RWPE1 (cell line): ENCODE measurements at regions not wholly inside any gene's neighbourhood (a gene's known extent, or its start where the extent isn't known, plus 50 kb on each side); places are given as distances from the start of the nearest gene placed in this dataset.
A peak's percentile ranks its signal among the peaks of the same experiment; 100 is the strongest.

Source experiments
- CTCF ChIA-PET: fragments of 350-600 bp; sonication (Branson Sonifier 250); formaldehyde crosslinking; extraction: SDS; loops from one replicate; lab custom pipeline; 2021; lab: Yijun Ruan, JAX
- POLR2A ChIA-PET: fragments of 400-600 bp; formaldehyde crosslinking; extraction: SDS; loops from one replicate; lab custom pipeline; 2020; ENCODE audit warnings: antibody characterized with exemption; ENCODE audit not compliant: low non-redundant PET; lab: Yijun Ruan, JAX
- DNase-seq: peaks from one replicate; pipeline ENCODE4 v3.0.0; 2012; ENCODE audit warnings: low spot score
- H3K27ac ChIP-seq: fragments of 450-650 bp; 2 replicates; pipeline ENCODE4 v1.5.1; 2017
- TF ChIP-seq, protein P1 (sequence below): fragments of 450-650 bp; conservative IDR thresholded peaks from 2 replicates; pipeline ENCODE4 v1.5.1; 2017; ENCODE audit warnings: low read depth, mild to moderate bottlenecking

DNA sequence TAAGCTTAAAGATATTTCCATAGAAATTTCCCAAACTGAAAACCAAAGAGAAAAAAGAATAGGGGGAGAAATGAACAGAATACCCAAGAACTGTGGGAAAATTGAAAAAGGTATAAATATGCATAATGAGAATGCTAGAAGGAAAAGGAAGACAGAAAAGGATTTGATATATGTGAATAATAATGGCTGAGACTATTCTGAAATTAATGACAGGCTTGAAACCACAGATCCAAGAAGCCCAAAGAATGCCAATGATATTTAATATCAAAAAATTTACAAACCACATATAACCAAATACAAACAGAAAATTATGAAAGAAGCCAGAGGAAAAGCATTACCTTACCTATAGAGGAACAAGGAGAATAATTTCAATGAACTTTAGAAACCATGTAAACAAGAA, 153.0 kb downstream of the ANXA2 start:
- H3K27ac ChIP-seq = no peak overlapping the region
- POLR2A ChIA-PET = no interaction called here
- CTCF ChIA-PET = interaction anchor here (0.6 kb wide), 1 partner anchor 50 kb away, joined by 3 read pairs; no protein-coding TSS in a partner anchor
- no peak for DNase-seq
- TF ChIP-seq, protein P1, sequence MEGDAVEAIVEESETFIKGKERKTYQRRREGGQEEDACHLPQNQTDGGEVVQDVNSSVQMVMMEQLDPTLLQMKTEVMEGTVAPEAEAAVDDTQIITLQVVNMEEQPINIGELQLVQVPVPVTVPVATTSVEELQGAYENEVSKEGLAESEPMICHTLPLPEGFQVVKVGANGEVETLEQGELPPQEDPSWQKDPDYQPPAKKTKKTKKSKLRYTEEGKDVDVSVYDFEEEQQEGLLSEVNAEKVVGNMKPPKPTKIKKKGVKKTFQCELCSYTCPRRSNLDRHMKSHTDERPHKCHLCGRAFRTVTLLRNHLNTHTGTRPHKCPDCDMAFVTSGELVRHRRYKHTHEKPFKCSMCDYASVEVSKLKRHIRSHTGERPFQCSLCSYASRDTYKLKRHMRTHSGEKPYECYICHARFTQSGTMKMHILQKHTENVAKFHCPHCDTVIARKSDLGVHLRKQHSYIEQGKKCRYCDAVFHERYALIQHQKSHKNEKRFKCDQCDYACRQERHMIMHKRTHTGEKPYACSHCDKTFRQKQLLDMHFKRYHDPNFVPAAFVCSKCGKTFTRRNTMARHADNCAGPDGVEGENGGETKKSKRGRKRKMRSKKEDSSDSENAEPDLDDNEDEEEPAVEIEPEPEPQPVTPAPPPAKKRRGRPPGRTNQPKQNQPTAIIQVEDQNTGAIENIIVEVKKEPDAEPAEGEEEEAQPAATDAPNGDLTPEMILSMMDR = no peak

DNA sequence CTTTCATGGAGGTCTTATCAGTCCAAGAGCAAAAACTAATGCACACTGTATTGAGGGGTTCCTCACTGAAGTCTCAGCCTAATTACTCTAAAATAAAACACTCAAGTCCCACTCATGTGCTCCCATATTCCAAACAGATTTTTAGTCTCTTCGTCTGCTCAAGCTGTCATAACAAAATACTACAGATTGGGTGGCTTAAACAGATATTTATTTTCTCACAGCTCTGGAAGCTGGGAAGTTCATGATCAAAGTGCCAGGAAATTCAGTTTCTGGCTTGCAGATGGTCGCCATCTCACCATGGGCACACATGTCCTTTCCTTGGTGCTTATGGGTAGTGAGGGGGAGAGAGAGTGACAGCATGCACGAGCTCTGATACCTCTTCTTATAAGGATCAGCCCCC, 147.5 kb downstream of the ANXA2 start:
- no peak for DNase-seq
- no peak overlapping the region for H3K27ac ChIP-seq
- ChIA-PET CTCF (no interaction called here), POLR2A (no interaction called here)
- TF ChIP-seq, protein P1 = no peak

DNA sequence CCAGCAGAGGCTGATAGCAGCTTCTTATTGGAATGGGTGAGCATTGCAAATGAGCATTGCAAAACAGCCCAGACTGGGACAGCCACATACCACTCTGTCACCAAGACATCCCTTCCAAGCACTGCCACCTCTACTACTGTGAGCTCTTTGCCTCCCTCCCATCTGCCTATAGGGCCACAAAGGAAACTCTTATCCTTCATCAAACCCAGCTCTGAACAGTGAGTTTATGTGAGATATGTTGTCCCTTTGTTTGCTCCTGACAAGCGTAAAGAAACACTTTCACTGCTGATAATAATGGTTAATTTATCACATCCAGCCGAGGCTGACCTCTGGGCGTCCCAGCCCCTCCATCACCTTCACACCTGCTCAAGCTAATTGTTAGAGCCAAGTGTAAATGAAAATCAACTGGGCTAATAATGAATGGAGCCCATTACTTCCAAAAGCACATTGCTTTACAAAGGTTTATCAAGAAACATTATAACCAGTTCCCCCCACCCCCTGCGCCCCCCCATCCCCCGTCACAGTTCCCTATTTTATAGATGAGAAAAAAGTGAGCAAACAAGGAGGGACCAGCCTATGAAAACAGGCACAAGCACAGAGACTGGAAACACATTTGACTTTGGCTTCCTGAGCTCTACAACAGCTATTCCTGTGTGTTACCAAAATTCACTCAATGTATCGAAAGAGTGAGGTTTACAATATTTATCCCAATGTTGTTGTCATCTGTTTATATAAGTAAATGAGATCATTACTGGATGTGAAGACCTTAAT, 146.3 kb downstream of the ANXA2 start:
- no peak for DNase-seq
- TF ChIP-seq, protein P1 = no peak
- no peak overlapping the region for H3K27ac ChIP-seq
- ChIA-PET CTCF (interaction anchor here (0.6 to 0.7 kb wide), 2 partner anchors 11 to 73 kb away, joined by 4 to 11 read pairs; no protein-coding TSS in a partner anchor), POLR2A (no interaction called here)

DNA sequence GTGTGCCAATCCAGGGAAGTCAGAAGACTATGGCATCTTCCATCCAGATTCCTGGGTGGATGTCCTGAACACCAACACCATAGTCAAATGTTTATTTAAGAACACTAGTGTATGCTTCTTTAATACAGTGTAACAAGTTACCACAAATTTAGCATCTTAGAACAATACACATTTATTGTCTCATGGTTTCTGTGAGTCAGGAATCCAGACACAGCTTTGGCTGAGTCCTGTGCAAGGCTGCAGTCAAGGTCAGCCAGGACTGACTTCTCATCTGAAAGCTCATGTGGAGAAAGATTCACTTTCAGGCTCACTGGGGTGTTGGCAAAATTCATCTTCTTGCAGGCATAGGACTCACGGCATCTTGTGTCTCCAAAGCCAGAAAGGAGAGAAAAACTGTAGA, 143.4 kb downstream of the ANXA2 start:
- DNase-seq = no peak
- TF ChIP-seq, protein P1 = no peak
- POLR2A ChIA-PET = no interaction called here
- no peak overlapping the region for H3K27ac ChIP-seq
- CTCF ChIA-PET = no interaction called here

DNA sequence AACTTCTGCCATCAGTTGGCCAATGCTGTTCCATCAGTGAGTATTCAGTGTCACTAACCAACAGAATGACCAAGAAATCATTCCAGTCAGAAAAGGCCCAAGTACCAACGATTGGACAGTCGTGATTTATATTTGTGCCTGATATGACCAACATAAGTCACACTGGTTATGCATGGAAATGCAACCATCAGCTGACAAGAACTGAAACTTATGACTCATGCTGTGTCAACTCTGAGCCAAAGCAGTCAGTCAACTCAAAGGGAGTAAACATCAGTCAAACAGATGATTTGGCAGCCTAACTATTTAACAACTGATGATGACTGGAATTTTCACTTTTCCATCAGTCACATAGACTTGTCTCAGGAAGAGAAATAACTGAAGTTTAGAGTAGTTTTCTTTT, 142.4 kb downstream of the ANXA2 start:
- CTCF ChIA-PET = no interaction called here
- H3K27ac ChIP-seq = no peak overlapping the region
- TF ChIP-seq, protein P1 = no peak
- POLR2A ChIA-PET = no interaction called here
- DNase-seq = peak; percentile 74

DNA sequence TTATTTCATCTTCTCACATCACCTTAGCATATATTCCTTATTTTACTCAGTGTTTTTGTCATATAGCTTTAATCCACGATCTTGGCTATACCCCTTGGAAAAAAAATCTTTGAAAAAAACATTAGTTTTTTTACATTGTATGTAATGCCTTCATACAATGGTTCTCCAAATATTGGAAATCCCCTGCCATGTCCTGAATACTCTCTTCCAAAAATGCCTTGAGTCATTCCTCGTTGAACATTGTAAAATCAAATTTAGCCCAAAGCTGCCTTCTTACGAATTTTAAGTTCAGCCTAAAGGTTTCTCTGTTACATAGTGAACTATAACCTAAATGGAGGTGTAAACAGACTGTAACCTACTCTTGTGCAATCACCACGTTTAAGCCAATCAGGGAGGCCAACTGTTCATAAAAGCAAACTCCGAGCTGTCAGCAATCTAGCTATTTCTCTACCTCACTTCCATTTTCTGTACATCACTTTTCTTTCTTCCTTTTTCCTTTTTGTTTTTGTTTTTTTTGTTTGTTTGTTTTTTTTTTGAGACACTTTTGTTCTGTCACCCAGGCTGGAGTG, 140.1 kb downstream of the ANXA2 start:
- no peak for DNase-seq
- TF ChIP-seq, protein P1 = no peak
- CTCF ChIA-PET = interaction anchor here (0.6 kb wide), 1 partner anchor 167 kb away, joined by 6 read pairs; no protein-coding TSS in a partner anchor
- no peak overlapping the region for H3K27ac ChIP-seq
- POLR2A ChIA-PET = no interaction called here
